Upper lobe of right lung (tissue), 1 donor: ENCODE measurements at regions not wholly inside any gene's neighbourhood (a gene's known extent, or its start where the extent isn't known, plus 50 kb on each side); places are given as distances from the start of the nearest gene placed in this dataset.
A peak's percentile ranks its signal among the peaks of the same experiment; 100 is the strongest.

Experiments
- ATAC-seq: fragments of 200-7000 bp; cut with Tn5 transposase; one replicate; pipeline ENCODE4 v1.9.1; 2020; ENCODE audit warnings: mild to moderate bottlenecking, moderate library complexity
- DNase-seq: peaks from one replicate; pipeline ENCODE4 v3.0.0-alpha.2; 2020
- H3K27ac ChIP-seq: fragments of 200-600 bp; one replicate; pipeline ENCODE4 v1.8.0; 2022
- H3K27me3 ChIP-seq: fragments of 200-600 bp; one replicate; pipeline ENCODE4 v1.8.0; 2022; ENCODE audit warnings: mild to moderate bottlenecking
- H3K36me3 ChIP-seq: fragments of 200-600 bp; one replicate; pipeline ENCODE4 v1.8.0; 2022
- H3K4me1 ChIP-seq: fragments of 200-600 bp; one replicate; pipeline ENCODE4 v1.8.0; 2022
- H3K4me3 ChIP-seq: fragments of 200-600 bp; one replicate; pipeline ENCODE4 v1.8.0; 2022; ENCODE audit warnings: mild to moderate bottlenecking
- H3K9me3 ChIP-seq: fragments of 200-600 bp; one replicate; pipeline ENCODE4 v1.8.0; 2022
- CTCF ChIP-seq: fragments of 200-600 bp; IDR thresholded peaks from one replicate; pipeline ENCODE4 v1.8.0; 2022; ENCODE audit warnings: antibody characterized with exemption
- intact Hi-C: fragments of 100-400 bp; cut with DNase I; formaldehyde crosslinking; loops from one replicate; pipeline ENCODE4 v1.11.0; 2022
- donor health status: DM: no; HTN: yes; CAD: no; lungs with severe emphysema.

- ATAC-seq (peak; percentile 84), DNase-seq (peak; percentile 75)
- no peak overlapping the region for H3K27ac ChIP-seq
- no peaks in the 10 kb centered on the region for H3K36me3 ChIP-seq
- H3K9me3 ChIP-seq, result no peaks in the 10 kb centered on the region
- no peaks in the 10 kb centered on the region for H3K27me3 ChIP-seq
- no peaks in the 10 kb centered on the region for H3K4me1 ChIP-seq
- TF ChIP-seq CTCF, result peak; percentile 53
- H3K4me3 ChIP-seq, result no peak overlapping the region
- intact Hi-C loops, result no loop called here
Measured at GRCh38 chr9:117555964-117556629, 141.2 kb upstream of the ASTN2 start.

- Histone ChIP-seq H3K27ac (no peak overlapping the region), H3K4me1 (no peaks in the 10 kb centered on the region), H3K27me3 (no peaks in the 10 kb centered on the region), H3K36me3 (no peaks in the 10 kb centered on the region), H3K9me3 (no peaks in the 10 kb centered on the region), H3K4me3 (no peak overlapping the region)
- no peak for TF ChIP-seq CTCF
- ATAC-seq (no peak), DNase-seq (no peak)
- intact Hi-C loops, result no loop called here
Measured at GRCh38 chr9:117552811-117553210, 138.0 kb upstream of the ASTN2 start.

- ATAC-seq (no peak), DNase-seq (no peak)
- H3K9me3 ChIP-seq, result no peaks in the 10 kb centered on the region
- no peak overlapping the region for H3K4me3 ChIP-seq
- H3K4me1 ChIP-seq, result no peaks in the 10 kb centered on the region
- intact Hi-C loops, result no loop called here
- no peak overlapping the region for H3K27ac ChIP-seq
- H3K27me3 ChIP-seq, result no peaks in the 10 kb centered on the region
- no peak for TF ChIP-seq CTCF
- H3K36me3 ChIP-seq, result no peaks in the 10 kb centered on the region
Measured at GRCh38 chr9:117551171-117551570, 136.3 kb upstream of the ASTN2 start.

GRCh38 chr9:117549444-117549843 is 134.6 kb upstream of the ASTN2 start:
- no peaks in the 10 kb centered on the region for H3K9me3 ChIP-seq
- no peak for ATAC-seq
- no peaks in the 10 kb centered on the region for H3K36me3 ChIP-seq
- no peaks in the 10 kb centered on the region for H3K27me3 ChIP-seq
- no peak overlapping the region for H3K27ac ChIP-seq
- H3K4me3 ChIP-seq, result no peak overlapping the region
- TF ChIP-seq CTCF, result no peak
- intact Hi-C loops, result no loop called here
- no peak for DNase-seq
- H3K4me1 ChIP-seq, result no peaks in the 10 kb centered on the region

GRCh38 chr9:117548556-117548955 is 133.7 kb upstream of the ASTN2 start:
- H3K27ac ChIP-seq, result no peak overlapping the region
- no peak for ATAC-seq
- TF ChIP-seq CTCF, result no peak
- H3K4me1 ChIP-seq, result no peaks in the 10 kb centered on the region
- H3K4me3 ChIP-seq, result no peak overlapping the region
- no peak for DNase-seq
- no peaks in the 10 kb centered on the region for H3K9me3 ChIP-seq
- H3K36me3 ChIP-seq, result no peaks in the 10 kb centered on the region
- intact Hi-C loops, result no loop called here
- H3K27me3 ChIP-seq, result no peaks in the 10 kb centered on the region

- Histone ChIP-seq H3K4me1 (no peaks in the 10 kb centered on the region), H3K4me3 (no peak overlapping the region), H3K27me3 (no peaks in the 10 kb centered on the region), H3K36me3 (no peaks in the 10 kb centered on the region), H3K27ac (no peak overlapping the region), H3K9me3 (no peaks in the 10 kb centered on the region)
- TF ChIP-seq CTCF, result no peak
- DNase-seq, result no peak
- no peak for ATAC-seq
- intact Hi-C loops, result no loop called here
Measured at GRCh38 chr9:117547904-117548303, 133.0 kb upstream of the ASTN2 start.
